D721Med (cell line): ENCODE measurements at regions not wholly inside any gene's neighbourhood (a gene's known extent, or its start where the extent isn't known, plus 50 kb on each side); places are given as distances from the start of the nearest gene placed in this dataset.

ENCODE experiments used
- DNase-seq: peaks from one replicate; pipeline ENCODE4 v3.0.0; 2011; ENCODE audit warnings: low spot score; ENCODE audit not compliant: insufficient read length
- FAIRE-seq: peaks from 2 replicates; lab custom pipeline; 2011; peaks lifted over from hg19 to GRCh38; lab: Jason Lieb, UNC
- TF ChIP-seq, protein P1 (sequence below): IDR thresholded peaks from 2 replicates; pipeline ENCODE4 v1.5.1; 2012; ENCODE audit warnings: mild to moderate bottlenecking, control low read depth; ENCODE audit not compliant: insufficient read depth; ENCODE audit errors: missing control alignments

DNA sequence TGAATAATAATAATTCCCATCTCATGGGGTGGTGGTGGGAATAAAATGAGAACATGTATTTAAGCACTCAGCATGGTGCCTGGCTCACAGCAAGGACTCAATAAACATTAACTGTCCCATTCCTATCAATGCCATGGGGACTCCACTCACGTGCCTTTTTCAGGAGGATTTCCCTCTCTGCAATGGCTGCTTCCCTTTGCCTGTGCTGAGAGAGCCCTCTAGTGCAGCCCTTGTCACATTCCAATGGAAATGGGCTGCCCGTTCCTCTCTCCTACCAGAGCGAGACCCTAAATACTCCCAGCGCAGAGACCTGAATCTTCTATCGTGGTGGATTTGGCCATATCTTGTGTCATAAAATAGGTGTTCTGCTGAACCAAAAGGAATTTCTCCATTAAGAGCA lies 621.5 kb upstream of the B3GAT1 start:
- FAIRE-seq (no peak), DNase-seq (no peak)

DNA sequence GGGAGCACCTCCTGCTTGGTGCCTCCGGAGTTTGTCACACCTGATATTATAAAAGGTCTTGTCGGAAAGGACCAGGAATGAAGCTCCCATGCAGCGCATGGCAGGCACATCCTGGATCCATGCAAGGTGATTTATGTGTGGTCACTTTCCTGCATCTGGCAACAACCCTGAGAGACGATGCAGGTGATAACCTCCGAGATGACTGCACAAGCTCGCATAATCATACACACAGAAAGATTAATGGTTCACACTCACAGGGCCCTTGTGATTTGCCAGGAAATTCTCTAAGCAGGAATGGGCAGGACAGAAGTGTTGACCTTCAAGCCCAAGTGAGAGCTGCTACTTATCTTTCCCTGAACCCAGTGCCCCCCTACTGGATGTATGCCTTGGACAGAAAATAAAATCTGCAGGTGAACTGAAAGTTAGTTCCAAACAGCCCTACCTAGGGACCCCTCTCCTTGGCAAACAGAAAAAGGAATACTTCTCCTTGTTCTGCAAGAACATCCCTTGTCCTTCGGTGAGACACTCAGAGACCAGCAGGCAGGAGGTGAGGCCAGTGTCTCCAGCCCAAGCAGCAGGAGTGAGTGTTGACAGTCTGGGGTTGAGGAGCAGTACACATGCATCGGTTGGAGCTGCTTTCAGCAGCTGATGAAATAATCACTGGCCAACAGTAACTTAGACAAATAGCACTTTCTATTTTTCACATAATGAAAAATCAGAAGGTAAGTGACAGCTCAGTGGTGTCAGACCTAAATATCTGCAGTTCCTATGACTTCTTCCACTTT lies 619.4 kb upstream of the B3GAT1 start:
- FAIRE-seq: no peak

More for the DNA sequence above, 621.5 kb upstream of the B3GAT1 start:
- TF ChIP-seq, protein P1, sequence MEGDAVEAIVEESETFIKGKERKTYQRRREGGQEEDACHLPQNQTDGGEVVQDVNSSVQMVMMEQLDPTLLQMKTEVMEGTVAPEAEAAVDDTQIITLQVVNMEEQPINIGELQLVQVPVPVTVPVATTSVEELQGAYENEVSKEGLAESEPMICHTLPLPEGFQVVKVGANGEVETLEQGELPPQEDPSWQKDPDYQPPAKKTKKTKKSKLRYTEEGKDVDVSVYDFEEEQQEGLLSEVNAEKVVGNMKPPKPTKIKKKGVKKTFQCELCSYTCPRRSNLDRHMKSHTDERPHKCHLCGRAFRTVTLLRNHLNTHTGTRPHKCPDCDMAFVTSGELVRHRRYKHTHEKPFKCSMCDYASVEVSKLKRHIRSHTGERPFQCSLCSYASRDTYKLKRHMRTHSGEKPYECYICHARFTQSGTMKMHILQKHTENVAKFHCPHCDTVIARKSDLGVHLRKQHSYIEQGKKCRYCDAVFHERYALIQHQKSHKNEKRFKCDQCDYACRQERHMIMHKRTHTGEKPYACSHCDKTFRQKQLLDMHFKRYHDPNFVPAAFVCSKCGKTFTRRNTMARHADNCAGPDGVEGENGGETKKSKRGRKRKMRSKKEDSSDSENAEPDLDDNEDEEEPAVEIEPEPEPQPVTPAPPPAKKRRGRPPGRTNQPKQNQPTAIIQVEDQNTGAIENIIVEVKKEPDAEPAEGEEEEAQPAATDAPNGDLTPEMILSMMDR: peak; percentile 74

DNA sequence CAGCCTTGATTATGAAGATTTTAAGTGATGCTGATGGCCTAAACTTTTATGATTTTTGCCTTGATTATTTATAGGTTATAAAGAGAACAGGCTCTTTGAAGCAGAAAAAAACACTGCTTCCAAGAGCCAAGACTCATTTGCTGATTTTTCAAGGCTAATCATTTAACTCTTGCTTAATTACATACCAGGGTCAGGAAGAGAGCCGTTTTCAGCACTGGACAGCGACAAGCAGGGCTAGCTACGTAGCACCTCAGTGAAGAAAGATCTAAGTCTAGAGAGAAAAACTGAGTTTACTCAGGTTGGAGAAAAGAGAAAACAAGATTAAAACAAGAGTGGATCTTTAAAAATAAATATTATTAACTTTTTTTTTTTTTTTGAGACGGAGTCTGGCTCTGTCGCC lies 615.4 kb upstream of the B3GAT1 start:
- TF ChIP-seq, protein P1: no peak
- no peak for DNase-seq

More for the DNA sequence above, 619.4 kb upstream of the B3GAT1 start:
- DNase-seq: no peak
- TF ChIP-seq, protein P1: no peak

DNA sequence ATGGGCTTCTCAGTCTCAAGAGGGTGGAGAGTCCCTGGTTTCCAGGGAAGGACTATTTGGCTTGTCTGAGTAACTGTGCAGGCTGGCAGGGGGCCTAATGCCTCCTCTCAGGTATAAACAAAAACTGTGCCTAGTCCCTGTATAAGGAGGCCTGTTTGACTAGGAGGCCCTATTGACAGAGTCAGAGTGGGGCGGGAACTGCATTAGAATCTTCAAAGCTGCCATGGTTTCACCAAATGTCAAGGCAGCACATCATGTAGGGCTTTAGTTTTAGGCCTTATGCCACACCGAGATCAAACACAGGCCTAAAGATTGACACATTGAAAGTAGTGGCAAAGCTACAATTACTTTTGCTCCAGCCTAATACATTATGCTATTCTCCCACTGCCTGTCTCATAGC lies 611.5 kb upstream of the B3GAT1 start:
- TF ChIP-seq, protein P1: no peak
- no peak for FAIRE-seq
- DNase-seq: no peak

More for the DNA sequence above, 615.4 kb upstream of the B3GAT1 start:
- FAIRE-seq: no peak

DNA sequence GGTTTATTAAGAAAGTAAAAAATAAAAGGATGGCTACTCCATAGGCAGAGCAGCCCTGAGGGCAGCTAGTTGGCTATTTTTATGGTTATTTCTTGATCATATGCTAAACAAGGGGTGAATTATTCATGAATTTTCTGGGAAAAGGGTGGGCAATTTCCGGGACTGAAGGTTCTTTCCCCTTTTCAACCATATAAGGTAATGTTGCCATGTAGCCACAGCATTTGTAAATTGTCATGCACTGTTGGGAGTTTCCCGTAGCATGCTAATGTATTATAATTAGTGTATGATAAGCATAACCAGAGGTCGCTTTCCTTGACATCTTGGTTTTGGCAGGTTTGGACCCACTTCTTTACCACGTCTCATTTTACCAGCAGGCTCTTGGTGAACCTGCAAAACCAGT lies 610.4 kb upstream of the B3GAT1 start:
- no peak for DNase-seq
- no peak for FAIRE-seq
- TF ChIP-seq, protein P1: no peak

DNA sequence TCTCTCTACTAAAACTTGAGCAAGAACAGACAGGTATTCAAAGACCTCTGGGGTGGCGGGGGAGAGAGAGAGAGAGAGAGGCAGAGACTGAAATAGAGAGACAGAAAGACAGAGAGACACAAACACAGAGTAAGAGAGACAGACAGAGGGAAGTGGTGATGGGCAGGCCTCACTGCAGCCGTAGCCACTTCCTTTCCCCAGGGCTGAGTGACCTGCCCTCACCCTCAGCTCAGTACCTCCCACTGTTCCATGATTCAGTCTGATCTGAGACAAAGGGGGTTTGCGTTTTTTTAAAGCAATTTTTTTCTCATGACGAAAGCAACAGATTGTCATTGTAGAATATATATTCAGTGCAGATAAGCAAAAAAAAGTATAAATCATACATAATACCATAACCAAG lies 607.9 kb upstream of the B3GAT1 start:
- DNase-seq (no peak), FAIRE-seq (no peak)
- TF ChIP-seq, protein P1: no peak

DNA sequence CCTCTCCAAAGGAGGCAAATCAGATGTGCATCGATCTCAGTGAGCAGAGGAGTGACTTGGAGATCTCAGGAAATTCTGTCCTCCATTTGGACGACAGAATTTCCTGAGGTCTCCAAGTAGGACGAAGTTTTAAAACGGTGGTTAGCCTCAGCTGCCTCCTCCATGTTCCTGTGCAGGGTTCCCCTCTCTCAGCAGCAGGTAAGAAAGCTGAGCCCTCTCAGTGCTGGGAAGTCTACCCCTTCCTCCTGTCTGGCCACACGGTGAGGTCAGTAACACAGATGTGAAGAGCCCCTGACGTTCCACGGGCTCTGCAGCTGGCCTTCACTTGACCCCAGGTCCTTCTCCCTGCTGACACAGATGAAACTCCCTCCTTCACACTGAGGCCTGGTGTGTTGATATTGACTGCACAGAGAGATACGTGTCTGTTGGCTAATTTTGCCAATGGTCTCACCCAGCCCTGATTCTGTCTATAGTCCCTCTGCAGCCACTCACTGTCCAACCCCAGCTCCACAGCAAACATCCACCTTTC lies 607.4 kb upstream of the B3GAT1 start:
- FAIRE-seq (no peak), DNase-seq (no peak)
- TF ChIP-seq, protein P1: no peak
